HepG2 (cell line): ENCODE measurements at regions not wholly inside any gene's neighbourhood (a gene's known extent, or its start where the extent isn't known, plus 50 kb on each side); places are given as distances from the start of the nearest gene placed in this dataset.

ENCODE experiments used
- ATAC-seq: fragments of 200-7000 bp; cut with Tn5 transposase; 3 replicates; pipeline ENCODE4 v1.9.1; 2020; ENCODE audit warnings: mild to moderate bottlenecking, moderate library complexity
- BruUV-seq: library from RNA; stranded (reverse); fragments of 400-500 nt; replicated peaks from 2 replicates; lab custom pipeline; 2021; lab: Mats Ljungman, UMichigan
- CTCF ChIA-PET: fragments of 300-600 bp; formaldehyde crosslinking; extraction: SDS; loops from one replicate; lab custom pipeline; 2021; ENCODE audit warnings: low total read pairs, inconsistent platforms, low intra/inter-chr PET ratio; lab: Yijun Ruan, JAX
- POLR2A ChIA-PET: fragments of 350-600 bp; sonication (Branson Sonifier 250); formaldehyde crosslinking; loops from one replicate; lab custom pipeline; 2020; ENCODE audit warnings: antibody characterized with exemption, inconsistent platforms; lab: Yijun Ruan, JAX
- DNase-seq: peaks from one replicate; pipeline ENCODE4 v3.0.0-alpha.2; 2015; ENCODE audit warnings: low spot score
- FAIRE-seq: peaks from 3 replicates; lab custom pipeline; 2011; peaks lifted over from hg19 to GRCh38; lab: Jason Lieb, UNC
- H2AFZ ChIP-seq: one replicate; pipeline ENCODE4 v1.6.1; 2011; ENCODE audit warnings: low read length, inconsistent platforms
- H3K27ac ChIP-seq: fragments of 300-600 bp; 3 replicates; pipeline ENCODE4 v1.8.0; 2011; ENCODE audit warnings: mixed run types, mild to moderate bottlenecking, mixed read lengths, low read length, inconsistent platforms; ENCODE audit not compliant: insufficient read depth; ENCODE audit errors: extremely low read length
- H3K27me3 ChIP-seq, 2 experiments: fragments of 200-600 bp in 1 of 2; 2 replicates in 1 of 2; 3 replicates in 1 of 2; pipeline versions ENCODE4 v1.6.0 to v1.8.0; 2011; ENCODE audit warnings: low read length in 2 of 2, mild to moderate bottlenecking in 2 of 2, moderate library complexity in 2 of 2, inconsistent platforms in 1 of 2; ENCODE audit not compliant: insufficient read depth in 2 of 2, control insufficient read depth in 1 of 2
- H3K36me3 ChIP-seq, 2 experiments: fragments of 200-600 bp in 1 of 2; replicated peaks in 1 of 2; 2 replicates in 1 of 2; 3 replicates in 1 of 2; pipeline versions ENCODE4 v1.5.1 to v1.8.0; 2011; ENCODE audit warnings: low read length in 2 of 2, inconsistent platforms in 1 of 2; ENCODE audit not compliant: insufficient read depth in 2 of 2, control insufficient read depth in 1 of 2
- H3K4me1 ChIP-seq: 2 replicates; pipeline ENCODE4 v1.5.1; 2012; ENCODE audit warnings: low read length, inconsistent platforms; ENCODE audit not compliant: insufficient read depth
- H3K4me2 ChIP-seq: 2 replicates; pipeline ENCODE4 v1.6.0; 2011; ENCODE audit warnings: low read depth, low read length, inconsistent platforms
- H3K4me3 ChIP-seq, 3 experiments: fragments of 200-600 bp in 1 of 3; sonication (generic), shearing (Covaris generic) in 1 of 3; replicated peaks in 1 of 3; 2 replicates each; pipeline ENCODE4 v1.5.1; 2011 to 2016; ENCODE audit warnings: low read length in 3 of 3, inconsistent platforms in 2 of 3, low read depth in 2 of 3, mild to moderate bottlenecking in 2 of 3, control low read depth in 1 of 3, mixed read lengths in 1 of 3; ENCODE audit not compliant: insufficient read depth in 1 of 3
- H3K79me2 ChIP-seq: one replicate; pipeline ENCODE4 v1.6.1; 2011; ENCODE audit warnings: low read length, inconsistent platforms; ENCODE audit not compliant: insufficient read depth
- H3K9ac ChIP-seq: 2 replicates; pipeline ENCODE4 v1.6.0; 2011; ENCODE audit warnings: mild to moderate bottlenecking, low read depth, low read length, inconsistent platforms; ENCODE audit not compliant: insufficient read depth
- H3K9me3 ChIP-seq: 2 replicates; pipeline ENCODE4 v1.5.1; 2012; ENCODE audit warnings: mild to moderate bottlenecking, low read length
- H4K20me1 ChIP-seq: 2 replicates; pipeline ENCODE4 v1.6.0; 2011; ENCODE audit warnings: inconsistent platforms, mild to moderate bottlenecking, low read length, moderate library complexity; ENCODE audit not compliant: insufficient read depth
- PAF1 ChIP-seq: IDR thresholded peaks from 2 replicates; pipeline ENCODE4 v1.6.1; 2016; ENCODE audit warnings: missing genetic modification reagents, missing compliant biosample characterization
- PAWR ChIP-seq: sonication (generic); formaldehyde crosslinking; IDR thresholded peaks from 2 replicates; pipeline ENCODE4 v1.4.0; 2020; ENCODE audit warnings: missing genetic modification reagents, mild to moderate bottlenecking, borderline replicate concordance
- SYNCRIP ChIP-seq: fragments of 200-400 bp; formaldehyde crosslinking; IDR thresholded peaks from 2 replicates; pipeline ENCODE4 v1.6.1; 2018; ENCODE audit warnings: mild to moderate bottlenecking, low read depth, low read length; ENCODE audit not compliant: insufficient read depth
- ZFYVE20 ChIP-seq: sonication (generic); formaldehyde crosslinking; IDR thresholded peaks from 2 replicates; pipeline ENCODE4 v1.8.0; 2023; ENCODE audit warnings: low read depth, mild to moderate bottlenecking, moderate library complexity, missing genetic modification reagents, borderline replicate concordance
- ZKSCAN5 ChIP-seq: sonication (generic); formaldehyde crosslinking; IDR thresholded peaks from 2 replicates; pipeline ENCODE4 v1.5.1; 2020; ENCODE audit warnings: mild to moderate bottlenecking, missing genetic modification reagents
- ZNF550 ChIP-seq: sonication (generic); formaldehyde crosslinking; IDR thresholded peaks from 2 replicates; pipeline ENCODE4 v1.4.0; 2020; ENCODE audit warnings: mild to moderate bottlenecking, missing genetic modification reagents, borderline replicate concordance
- ZSCAN22 ChIP-seq: sonication (generic); formaldehyde crosslinking; IDR thresholded peaks from 2 replicates; pipeline ENCODE4 v1.4.0; 2020; ENCODE audit warnings: mild to moderate bottlenecking, missing genetic modification reagents
- ZSCAN5A ChIP-seq: sonication (generic); formaldehyde crosslinking; IDR thresholded peaks from 2 replicates; pipeline ENCODE4 v1.8.0; 2022; ENCODE audit warnings: mild to moderate bottlenecking, missing genetic modification reagents, borderline replicate concordance
- WGBS: methylation state at CpG from one replicate; pipeline ENCODE4 v1.1.6; 2017; ENCODE audit warnings: low lambda C conversion rate; 5-methylcytosine and 5-hydroxymethylcytosine counted together
- in situ Hi-C: cut with HindIII; loops from 2 replicates; pipeline ENCODE4 v1.10.0; 2017; ENCODE audit warnings: low pct_unique_long_range_greater_than_20kb; ENCODE audit not compliant: extremely low pct_ligation_motif_present
- intact Hi-C: fragments of 100-400 bp; cut with micrococcal nuclease; formaldehyde crosslinking; loops from one replicate; pipeline ENCODE4 v1.10.0; 2022; ENCODE audit not compliant: unreplicated experiment
- TF ChIP-seq, protein P1 (sequence below): sonication (generic); formaldehyde crosslinking; IDR thresholded peaks from 2 replicates; pipeline ENCODE4 v1.5.0; 2020; ENCODE audit warnings: missing genetic modification reagents, mild to moderate bottlenecking, borderline replicate concordance
- TF ChIP-seq, protein P2 (sequence below): sonication (generic); formaldehyde crosslinking; IDR thresholded peaks from 2 replicates; pipeline ENCODE4 v1.5.0; 2020; ENCODE audit warnings: missing genetic modification reagents

GRCh38 chr10:18737236-18737635 is 78.0 kb downstream of the ARL5B start:
- POLR2A ChIA-PET: no interaction called here
- CTCF ChIA-PET: no interaction called here
- Histone ChIP-seq H3K9ac (no peak overlapping the region), H4K20me1 (no peaks in the 10 kb centered on the region), H3K4me3 (no peak overlapping the region), H3K4me1 (no peaks in the 10 kb centered on the region), H2AFZ (no peak overlapping the region), H3K27me3 (no peaks in the 10 kb centered on the region), H3K9me3 (0 out of 2 replicates have a peak, but pooled peaks cover 7% of the 10 kb centered on the region), H3K36me3 (no peaks in the 10 kb centered on the region), H3K79me2 (no peaks in the 10 kb centered on the region), H3K27ac (no peak overlapping the region)
- in situ Hi-C loops (no loop called here), intact Hi-C loops (no loop called here)
- DNase-seq: no peak
- BruUV-seq: no TSS peak
- FAIRE-seq: no peak
- ATAC-seq: no peak
- 0% methylated on average over 2 of the region's 2 CpGs for WGBS
- TF ChIP-seq PAWR (CRISPR knock-in tag) (no peak), ZFYVE20 (CRISPR knock-in tag) (no peak), SYNCRIP (no peak), ZSCAN22 (CRISPR knock-in tag) (no peak), ZKSCAN5 (CRISPR knock-in tag) (no peak), PAF1 (CRISPR knock-in tag) (no peak), ZSCAN5A (no peak), ZNF550 (CRISPR knock-in tag) (no peak)
- TF ChIP-seq, protein P1, sequence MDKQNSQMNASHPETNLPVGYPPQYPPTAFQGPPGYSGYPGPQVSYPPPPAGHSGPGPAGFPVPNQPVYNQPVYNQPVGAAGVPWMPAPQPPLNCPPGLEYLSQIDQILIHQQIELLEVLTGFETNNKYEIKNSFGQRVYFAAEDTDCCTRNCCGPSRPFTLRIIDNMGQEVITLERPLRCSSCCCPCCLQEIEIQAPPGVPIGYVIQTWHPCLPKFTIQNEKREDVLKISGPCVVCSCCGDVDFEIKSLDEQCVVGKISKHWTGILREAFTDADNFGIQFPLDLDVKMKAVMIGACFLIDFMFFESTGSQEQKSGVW: no peak
- TF ChIP-seq, protein P2, sequence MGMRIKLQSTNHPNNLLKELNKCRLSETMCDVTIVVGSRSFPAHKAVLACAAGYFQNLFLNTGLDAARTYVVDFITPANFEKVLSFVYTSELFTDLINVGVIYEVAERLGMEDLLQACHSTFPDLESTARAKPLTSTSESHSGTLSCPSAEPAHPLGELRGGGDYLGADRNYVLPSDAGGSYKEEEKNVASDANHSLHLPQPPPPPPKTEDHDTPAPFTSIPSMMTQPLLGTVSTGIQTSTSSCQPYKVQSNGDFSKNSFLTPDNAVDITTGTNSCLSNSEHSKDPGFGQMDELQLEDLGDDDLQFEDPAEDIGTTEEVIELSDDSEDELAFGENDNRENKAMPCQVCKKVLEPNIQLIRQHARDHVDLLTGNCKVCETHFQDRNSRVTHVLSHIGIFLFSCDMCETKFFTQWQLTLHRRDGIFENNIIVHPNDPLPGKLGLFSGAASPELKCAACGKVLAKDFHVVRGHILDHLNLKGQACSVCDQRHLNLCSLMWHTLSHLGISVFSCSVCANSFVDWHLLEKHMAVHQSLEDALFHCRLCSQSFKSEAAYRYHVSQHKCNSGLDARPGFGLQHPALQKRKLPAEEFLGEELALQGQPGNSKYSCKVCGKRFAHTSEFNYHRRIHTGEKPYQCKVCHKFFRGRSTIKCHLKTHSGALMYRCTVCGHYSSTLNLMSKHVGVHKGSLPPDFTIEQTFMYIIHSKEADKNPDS (CRISPR knock-in tag): no peak
- TF ChIP-seq, all 625 proteins: peak for 0
- no peak overlapping the region for H3K4me2 ChIP-seq
